ENCODE measurements at regions not wholly inside any gene's neighbourhood (a gene's known extent, or its start where the extent isn't known, plus 50 kb on each side); places are given as distances from the start of the nearest gene placed in this dataset.

- TF ChIP-seq CTCF (IDR thresholded peaks at IDR 0.05; ENCODE audit: low read length) (no peak), EZH2 (IDR thresholded peaks at IDR 0.05; ENCODE audit: borderline replicate concordance, low read length) (no peak)
Measured at GRCh38 chr15:38684440-38685010, 119.9 kb upstream of the RASGRP1 start.
